GM21526 (cell line): ENCODE measurements at regions not wholly inside any gene's neighbourhood (a gene's known extent, or its start where the extent isn't known, plus 50 kb on each side); places are given as distances from the start of the nearest gene placed in this dataset.
A peak's percentile ranks its signal among the peaks of the same experiment; 100 is the strongest.
"Not testable (repeated sequence)": the region's sequence is repeated elsewhere in the genome, so short reads cannot be mapped to it uniquely, and the experiment has no call there.

Experiments used
- ATAC-seq: cut with Tn5 transposase; IDR thresholded peaks from one replicate; pipeline ENCODE4 v1.9.1; 2021; ENCODE audit warnings: moderate library complexity; ENCODE audit not compliant: unreplicated experiment, low FRiP score

GRCh38 chr15:70528270-70528706 lies 235.1 kb downstream of the UACA start:
- ATAC-seq, result peak; percentile 67

- no peak for ATAC-seq
Observed at GRCh38 chr15:70526974-70527325, 236.4 kb downstream of the UACA start.

- ATAC-seq, result no peak
Observed at GRCh38 chr15:70526221-70526973, 237.0 kb downstream of the UACA start.

GRCh38 chr15:70525551-70525950 lies 237.8 kb downstream of the UACA start:
- no peak for ATAC-seq

- ATAC-seq, result no peak
Observed at GRCh38 chr15:70524470-70524869, 238.9 kb downstream of the UACA start.

DNA sequence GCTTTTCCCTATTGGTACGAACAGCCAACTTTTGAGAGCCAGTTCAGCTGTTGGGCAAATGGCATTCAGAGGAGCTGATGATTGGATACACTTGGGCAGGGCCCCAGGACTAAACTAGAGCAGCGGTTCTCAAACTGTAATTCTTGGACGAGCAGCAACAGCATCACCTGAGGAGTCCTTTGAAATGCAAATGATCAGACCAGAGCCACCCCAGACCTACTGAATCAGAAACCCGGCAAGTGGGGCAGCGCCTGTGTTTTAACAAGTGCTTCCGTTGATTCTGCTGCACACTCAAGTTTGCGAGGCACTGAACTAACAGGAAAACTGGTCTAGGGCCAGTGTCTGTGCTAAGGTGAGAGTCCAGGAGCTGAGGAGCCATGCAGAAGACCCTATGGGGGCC lies 239.7 kb downstream of the UACA start:
- ATAC-seq, result no peak

DNA sequence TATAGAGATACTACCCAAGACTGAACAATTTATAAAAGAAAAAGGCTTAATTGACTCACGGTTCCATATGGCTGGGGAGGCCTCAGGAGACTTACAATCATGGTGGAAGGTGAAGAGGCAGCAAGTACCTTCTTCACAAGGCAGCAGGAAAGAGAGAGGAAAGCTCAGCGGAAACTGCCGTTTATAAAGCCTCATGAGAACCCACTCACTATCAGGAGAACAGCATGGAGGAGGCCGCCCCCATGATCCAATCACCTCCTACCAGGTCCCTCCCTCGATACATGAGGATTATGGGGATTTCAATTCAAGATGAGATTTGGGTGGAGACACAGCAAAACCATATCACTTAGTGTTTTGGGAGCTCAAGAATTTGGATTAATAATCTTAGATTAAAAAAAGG lies 240.2 kb downstream of the UACA start:
- ATAC-seq, result no peak

DNA sequence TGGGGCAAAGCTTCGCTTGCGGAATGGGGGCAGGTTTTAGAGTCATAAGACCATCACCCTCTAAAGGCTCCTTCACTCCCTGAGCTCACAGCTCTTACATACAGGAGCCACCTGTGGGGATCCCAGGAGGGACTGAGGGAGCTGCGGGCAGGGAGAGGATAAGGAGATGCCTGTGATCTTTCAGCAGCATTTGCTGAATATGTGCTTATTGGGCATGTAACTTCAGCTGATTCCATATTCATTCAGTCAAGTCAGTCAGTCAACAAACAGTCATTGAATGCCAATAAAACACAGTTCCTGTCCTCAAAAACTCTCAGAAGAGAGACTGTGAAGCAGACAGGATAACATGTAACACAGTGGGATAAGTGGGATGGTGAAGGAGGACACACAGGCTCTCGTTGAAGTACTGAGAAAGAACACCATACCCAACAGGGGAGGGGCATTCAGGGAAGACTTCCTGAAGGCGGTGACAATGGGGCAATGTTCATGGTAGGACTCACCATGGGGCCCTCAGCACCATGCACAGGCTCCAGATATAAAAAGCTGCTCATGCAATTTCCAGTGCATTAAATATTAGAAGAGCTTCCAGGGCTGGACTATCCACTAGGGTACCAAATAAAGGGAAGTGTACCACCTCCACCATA lies 240.9 kb downstream of the UACA start:
- ATAC-seq, result no peak

DNA sequence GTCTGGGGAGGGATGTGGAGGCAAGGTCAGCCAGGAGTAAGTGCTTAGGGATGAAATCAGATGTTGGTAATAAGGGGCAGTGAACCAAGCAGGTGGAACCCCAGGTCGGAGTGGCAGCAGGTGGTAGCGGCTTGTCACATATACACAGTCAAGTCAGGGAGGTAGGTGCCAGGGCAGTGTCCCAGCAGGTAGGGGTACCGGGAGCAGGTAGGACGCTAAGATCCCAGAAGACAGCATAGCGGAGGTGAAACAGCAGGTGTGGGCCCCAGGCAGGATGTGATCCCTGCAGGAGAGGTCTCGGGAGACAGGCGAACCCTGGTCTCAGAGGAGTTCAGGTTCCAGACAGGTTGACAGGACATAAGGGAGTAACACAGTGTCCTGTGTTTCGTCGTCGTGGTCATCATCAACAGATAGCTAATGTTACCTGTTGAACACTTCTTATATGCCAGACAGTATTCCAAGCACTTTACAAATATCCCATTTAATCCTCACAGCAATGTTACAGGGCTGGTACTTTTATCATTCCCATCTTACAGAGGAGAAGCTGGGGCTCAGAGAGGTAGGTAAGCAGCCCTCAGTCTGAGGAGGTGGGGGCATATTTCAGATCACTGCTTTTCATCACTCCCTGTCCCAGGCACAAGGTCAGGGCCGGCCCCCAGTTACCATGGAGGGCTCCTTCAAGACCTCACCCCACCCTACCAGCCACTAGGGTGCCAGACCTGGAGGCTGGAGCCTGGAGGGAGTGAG lies 241.6 kb downstream of the UACA start:
- ATAC-seq, result no peak

GRCh38 chr15:70519616-70520015 lies 243.7 kb downstream of the UACA start:
- no peak for ATAC-seq

- ATAC-seq, result no peak
Observed at GRCh38 chr15:70519004-70519365, 244.4 kb downstream of the UACA start.

- ATAC-seq, result no peak
Observed at GRCh38 chr15:70518201-70519003, 245.0 kb downstream of the UACA start.

- no peak for ATAC-seq
Observed at GRCh38 chr15:70517194-70517590, 246.2 kb downstream of the UACA start.

DNA sequence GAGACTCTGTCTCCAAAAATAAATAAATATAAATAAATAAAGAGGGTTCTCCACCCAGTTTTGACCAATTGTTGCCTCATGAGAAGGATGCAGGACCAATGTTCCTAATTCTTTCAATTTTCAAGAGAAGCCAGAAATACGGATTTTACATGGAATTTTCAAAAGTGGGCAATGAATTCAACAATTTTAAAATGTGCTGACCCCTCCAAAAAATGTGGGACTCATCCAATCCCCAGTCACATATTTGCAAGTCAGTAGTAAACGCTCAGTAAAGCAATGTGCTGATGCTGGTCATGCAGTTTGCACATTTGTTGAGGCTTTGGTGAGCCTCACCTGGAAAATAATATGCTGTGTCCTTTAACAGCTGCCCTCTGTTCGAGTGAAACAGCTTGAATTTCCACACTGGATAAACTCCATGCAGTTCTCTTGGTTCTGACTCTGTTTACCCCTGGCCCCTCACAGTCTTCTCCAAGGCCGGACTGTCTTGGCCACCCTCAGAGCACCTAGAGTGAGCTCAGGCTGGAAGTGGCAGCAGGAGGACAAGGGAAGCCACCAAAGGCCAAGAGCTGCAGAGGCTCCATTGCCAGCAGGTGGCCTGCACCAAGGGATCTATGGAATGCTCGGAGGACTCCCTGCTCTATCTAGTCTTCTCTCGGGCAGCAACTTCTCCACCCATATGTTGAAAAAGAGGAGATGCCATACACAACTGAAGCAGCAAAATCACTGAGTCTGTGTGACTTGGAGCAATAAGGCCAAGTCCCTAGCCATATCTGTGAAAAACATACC lies 246.8 kb downstream of the UACA start:
- no peak for ATAC-seq

DNA sequence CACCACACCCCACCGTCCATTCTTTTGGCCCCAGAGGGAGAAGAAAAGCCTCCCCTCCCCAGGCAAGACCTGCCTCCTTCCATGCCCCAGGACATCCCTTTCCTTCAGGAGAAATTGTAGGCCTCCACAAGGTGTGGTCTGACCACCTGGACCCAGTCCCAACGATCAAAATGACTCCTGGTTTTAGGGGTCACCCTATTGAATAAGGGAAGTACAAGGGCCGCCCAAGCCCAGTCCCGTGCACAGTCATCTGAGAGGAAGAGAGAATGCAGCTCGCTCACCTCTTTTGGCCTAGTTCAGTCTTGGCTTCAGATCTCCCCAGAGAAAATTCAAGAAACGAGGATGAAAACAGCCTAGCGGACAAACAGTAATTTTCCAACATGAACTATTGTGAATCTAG lies 249.1 kb downstream of the UACA start:
- no peak for ATAC-seq

DNA sequence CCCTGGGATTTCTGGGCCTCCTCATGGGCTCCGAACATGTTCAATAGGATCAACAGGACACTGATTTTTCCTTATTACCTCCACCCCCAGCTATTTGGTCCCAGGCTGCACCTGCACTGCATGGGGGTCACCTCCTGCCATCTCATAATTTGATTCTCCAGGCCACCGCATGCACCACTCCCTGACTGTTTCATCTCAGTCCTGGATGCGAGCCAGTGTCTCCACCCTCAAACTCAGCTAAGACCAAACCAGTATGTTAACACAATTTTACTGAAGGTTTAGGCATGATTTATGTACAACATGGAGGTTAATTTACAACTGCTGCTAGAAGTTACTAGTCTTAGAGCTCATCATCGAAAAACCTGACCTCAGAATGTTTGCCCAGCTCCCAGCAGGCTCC lies 249.5 kb downstream of the UACA start:
- ATAC-seq, result no peak

DNA sequence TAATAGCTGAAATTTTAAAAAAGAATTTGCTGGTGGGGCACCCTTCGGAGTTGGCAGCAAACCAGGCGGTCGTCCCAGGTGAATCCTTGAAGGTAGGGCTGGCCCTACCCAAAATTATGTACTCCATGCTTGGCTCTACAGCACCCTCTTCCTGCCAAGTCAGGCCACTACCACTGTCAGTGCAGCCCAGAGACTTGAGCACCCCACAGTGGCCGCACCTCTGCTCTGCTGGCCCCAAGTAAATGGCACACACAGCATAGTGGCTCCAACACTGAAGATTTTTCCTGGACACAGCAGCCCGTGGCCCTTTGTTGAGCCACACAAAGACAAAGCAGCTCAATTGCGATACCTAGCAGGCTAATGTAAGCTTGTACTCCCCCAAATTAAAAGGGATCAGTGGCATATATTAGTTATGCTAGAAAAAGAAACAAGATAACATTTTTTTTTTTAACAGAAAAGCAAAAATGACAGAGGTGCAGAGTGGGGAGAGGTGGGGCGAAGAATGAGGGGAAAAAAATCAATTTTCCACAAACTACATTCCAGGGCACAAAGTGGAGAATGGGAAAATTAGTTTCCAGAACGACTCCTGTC lies 250.5 kb downstream of the UACA start:
- ATAC-seq, result peak; percentile 71

DNA sequence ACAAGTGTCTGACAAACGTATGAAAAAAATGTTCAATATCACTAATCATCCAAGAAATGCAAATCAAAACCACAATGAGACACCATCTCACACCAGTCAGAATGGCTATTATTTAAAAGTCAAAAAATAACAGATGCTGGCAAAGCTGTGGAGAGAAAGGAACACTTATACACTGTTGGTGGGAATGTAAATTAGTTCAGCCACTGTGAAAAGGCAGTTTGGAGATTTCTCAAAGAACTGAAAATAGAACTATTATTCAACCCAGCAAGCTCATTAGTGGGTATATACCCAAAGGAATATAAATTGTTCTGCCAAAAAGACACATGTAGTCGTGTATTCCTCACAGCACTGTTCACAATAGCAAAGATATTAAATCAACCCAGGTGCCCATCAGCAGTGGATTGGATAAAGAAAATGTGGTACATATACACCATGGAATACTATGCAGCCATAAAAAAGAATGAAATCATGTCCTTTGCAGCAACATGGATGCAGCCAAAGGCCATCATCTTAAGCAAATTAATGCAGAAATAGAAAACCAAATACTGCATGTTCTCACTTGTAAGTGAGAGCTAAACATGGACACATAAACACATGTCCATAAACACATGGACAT lies 251.3 kb downstream of the UACA start:
- ATAC-seq, result not testable (repeated sequence)

DNA sequence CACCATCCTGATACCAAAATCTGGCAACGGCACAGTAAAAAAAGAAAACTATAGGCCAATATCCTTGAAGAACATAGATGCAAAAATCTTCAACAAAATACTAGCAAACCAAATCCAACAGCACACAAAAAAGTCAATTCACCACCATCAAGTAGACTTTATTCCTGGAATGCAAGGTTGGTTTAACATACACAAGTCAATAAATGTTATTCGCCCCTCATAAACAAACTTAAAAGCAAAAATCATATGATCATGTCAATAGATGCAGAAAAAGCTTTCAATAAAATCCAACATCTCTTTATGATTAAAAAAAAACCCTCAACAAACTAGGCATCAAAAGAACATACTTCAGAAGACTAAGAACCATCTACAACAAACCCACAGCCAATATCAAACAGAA lies 252.9 kb downstream of the UACA start:
- ATAC-seq, result no peak
